Panc1 (cell line): ENCODE measurements at regions not wholly inside any gene's neighbourhood (a gene's known extent, or its start where the extent isn't known, plus 50 kb on each side); places are given as distances from the start of the nearest gene placed in this dataset.

Experiments used
- CTCF ChIP-seq: fragments of 450-650 bp; IDR thresholded peaks from 2 replicates; pipeline ENCODE4 v1.5.1; 2017; ENCODE audit warnings: mild to moderate bottlenecking
- POLR2AphosphoS5 ChIP-seq: IDR thresholded peaks from 2 replicates; pipeline ENCODE4 v1.6.1; 2012; ENCODE audit warnings: mild to moderate bottlenecking, low read depth, low read length, moderate library complexity
- SIN3A ChIP-seq: IDR thresholded peaks from 2 replicates; pipeline ENCODE4 v1.6.1; 2012; ENCODE audit warnings: low read depth, mild to moderate bottlenecking, low read length, moderate library complexity, borderline replicate concordance; ENCODE audit not compliant: insufficient read depth

- no peak for TF ChIP-seq CTCF
- TF ChIP-seq POLR2AphosphoS5 = no peak
- TF ChIP-seq SIN3A = no peak
These were observed 60.7 kb upstream of the ALDH1A3 start for GRCh38 chr15:100818927-100819326.
